GM23248 (cell line): ENCODE measurements at regions not wholly inside any gene's neighbourhood (a gene's known extent, or its start where the extent isn't known, plus 50 kb on each side); places are given as distances from the start of the nearest gene placed in this dataset.
A peak's percentile ranks its signal among the peaks of the same experiment; 100 is the strongest.

Experiments used
- DNase-seq: peaks from one replicate; pipeline ENCODE4 v3.0.0-alpha.2; 2015
- H2AFZ ChIP-seq: fragments of 200-600 bp; sonication (generic); 2 replicates; pipeline ENCODE4 v1.6.1; 2016; ENCODE audit warnings: antibody characterized with exemption
- H3F3A ChIP-seq: fragments of 200-600 bp; sonication (generic); 2 replicates; pipeline ENCODE4 v1.6.1; 2016; ENCODE audit warnings: mild to moderate bottlenecking, antibody characterized with exemption, mixed run types; ENCODE audit not compliant: insufficient read depth
- H3K27ac ChIP-seq: fragments of 200-600 bp; sonication (generic); 2 replicates; pipeline ENCODE4 v1.5.1; 2016; ENCODE audit warnings: mild to moderate bottlenecking
- H3K27me3 ChIP-seq: fragments of 200-600 bp; sonication (generic); replicated peaks from 2 replicates; pipeline ENCODE4 v1.6.1; 2016; ENCODE audit warnings: mild to moderate bottlenecking; ENCODE audit not compliant: insufficient read depth
- H3K36me3 ChIP-seq: fragments of 200-600 bp; sonication (generic); 2 replicates; pipeline ENCODE4 v1.6.1; 2016; ENCODE audit warnings: low read depth, mild to moderate bottlenecking
- H3K4me1 ChIP-seq: fragments of 200-600 bp; sonication (generic); 2 replicates; pipeline ENCODE4 v1.6.1; 2016; ENCODE audit warnings: mild to moderate bottlenecking; ENCODE audit not compliant: insufficient read depth
- H3K4me2 ChIP-seq: fragments of 200-600 bp; sonication (generic); one replicate; pipeline ENCODE4 v1.6.1; 2016; ENCODE audit warnings: mild to moderate bottlenecking; ENCODE audit not compliant: unreplicated experiment
- H3K4me3 ChIP-seq: fragments of 200-600 bp; sonication (generic); 2 replicates; pipeline ENCODE4 v1.5.1; 2016; ENCODE audit warnings: mild to moderate bottlenecking
- H3K79me2 ChIP-seq: fragments of 200-600 bp; sonication (generic); 2 replicates; pipeline ENCODE4 v1.6.1; 2016; ENCODE audit warnings: mild to moderate bottlenecking; ENCODE audit not compliant: insufficient read depth
- H3K9ac ChIP-seq: fragments of 200-600 bp; sonication (generic); 2 replicates; pipeline ENCODE4 v1.6.1; 2016; ENCODE audit warnings: mild to moderate bottlenecking
- H3K9me2 ChIP-seq: fragments of 200-600 bp; sonication (generic); 2 replicates; pipeline ENCODE4 v1.6.1; 2016; ENCODE audit warnings: mixed run types, mild to moderate bottlenecking, moderate library complexity; ENCODE audit not compliant: insufficient read depth
- H3K9me3 ChIP-seq: fragments of 200-600 bp; sonication (generic); one replicate; pipeline ENCODE4 v1.6.1; 2017; ENCODE audit warnings: low read depth
- H4K20me1 ChIP-seq: fragments of 200-600 bp; sonication (generic); 2 replicates; pipeline ENCODE4 v1.6.0; 2016; ENCODE audit not compliant: insufficient read depth
- EZH2 ChIP-seq: fragments of 200-600 bp; sonication (generic); IDR thresholded peaks from 2 replicates; pipeline ENCODE4 v1.6.1; 2018; ENCODE audit warnings: antibody characterized with exemption, mild to moderate bottlenecking; ENCODE audit not compliant: insufficient read depth, poor library complexity, severe bottlenecking
- EZH2phosphoT487 ChIP-seq: fragments of 200-600 bp; sonication (generic); IDR thresholded peaks from 2 replicates; pipeline ENCODE4 v1.6.1; 2018; ENCODE audit warnings: antibody characterized with exemption, moderate library complexity, mild to moderate bottlenecking, low read depth; ENCODE audit not compliant: insufficient read depth
- WGBS, 2 experiments: methylation state at CpG; one replicate each; pipeline ENCODE4 v1.1.6; 2015 to 2017; ENCODE audit warnings: low lambda C conversion rate in 2 of 2, low coverage in 1 of 2; ENCODE audit errors: missing lambda C conversion rate in 2 of 2; 5-methylcytosine and 5-hydroxymethylcytosine counted together
- in situ Hi-C: fragments of 300-500 bp; cut with MboI; formaldehyde crosslinking; loops from 2 replicates; pipeline ENCODE4 v1.15.0; 2020

DNA sequence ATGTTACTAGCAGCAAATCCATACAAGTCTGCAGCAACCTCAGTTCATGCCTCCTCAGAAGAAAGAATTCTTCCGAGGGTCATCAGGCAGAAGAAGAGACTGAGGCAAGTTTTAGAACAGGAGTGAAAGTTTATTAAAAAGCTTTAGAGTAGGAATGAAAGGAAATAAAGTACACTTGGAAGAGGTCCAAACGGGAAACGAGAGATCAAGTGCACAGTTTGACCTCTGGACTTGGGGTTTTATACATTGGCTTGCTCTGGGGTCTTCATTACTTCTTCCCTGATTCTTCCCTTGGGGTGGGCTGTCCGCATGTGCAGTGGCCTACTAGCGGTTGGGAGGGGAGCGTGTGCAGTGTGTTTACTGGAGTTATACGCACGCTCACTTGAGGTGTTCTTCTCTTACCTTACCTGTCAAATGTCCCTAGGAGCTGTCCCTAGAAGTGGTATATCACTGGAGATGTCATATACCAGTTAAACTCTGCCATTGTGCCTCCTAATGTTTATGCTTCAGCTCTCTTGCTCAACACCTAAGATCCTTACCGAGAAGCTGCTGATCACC lies 372.8 kb upstream of the KITLG start:
- Histone ChIP-seq H3K4me3 (no peak overlapping the region), H3F3A (no peaks in the 10 kb centered on the region), H3K9me2 (no peaks in the 10 kb centered on the region), H3K27ac (no peak overlapping the region), H3K9me3 (no peaks in the 10 kb centered on the region), H3K79me2 (no peaks in the 10 kb centered on the region), H3K4me1 (no peaks in the 10 kb centered on the region), H3K27me3 (no peaks in the 10 kb centered on the region), H2AFZ (no peak overlapping the region), H3K9ac (no peak overlapping the region), H3K4me2 (no peak overlapping the region), H3K36me3 (no peaks in the 10 kb centered on the region), H4K20me1 (no peaks in the 10 kb centered on the region)
- TF ChIP-seq EZH2phosphoT487 (no peak), EZH2 (no peak)
- no peak for DNase-seq
- 88 to 91% methylated on average over 9 of the region's 9 CpGs for WGBS, 2 experiments
- in situ Hi-C loops: no loop called here

DNA sequence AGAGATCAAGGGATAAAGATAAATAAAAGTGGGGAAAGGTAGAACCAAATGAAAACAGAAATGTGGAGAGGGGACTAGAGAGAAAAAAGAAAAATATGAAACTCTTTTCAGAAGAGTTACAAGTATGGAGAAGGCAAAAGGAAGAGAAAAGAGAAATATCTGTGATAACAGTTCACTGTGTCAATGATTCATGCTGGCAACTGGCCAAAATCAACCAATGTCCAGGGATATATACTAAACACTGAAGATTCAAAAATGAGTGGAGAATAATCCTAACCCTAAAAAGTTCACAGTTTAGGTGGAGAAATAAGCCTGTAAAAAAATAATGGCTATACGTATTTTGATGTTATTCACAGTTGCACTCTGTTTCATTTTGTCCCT lies 372.3 kb upstream of the KITLG start:
- WGBS, 2 experiments: 95 to 100% methylated on average over 1 of the region's 1 CpG
- no peak overlapping the region for H3K9ac ChIP-seq
- H3F3A ChIP-seq: peaks cover 2% of the 10 kb centered on the region; the same call in 1 of the 2 replicates
- no peak overlapping the region for H2AFZ ChIP-seq
- H3K9me2 ChIP-seq: no peaks in the 10 kb centered on the region
- no peaks in the 10 kb centered on the region for H3K9me3 ChIP-seq
- TF ChIP-seq EZH2phosphoT487 (no peak), EZH2 (no peak)
- in situ Hi-C loops: no loop called here
- H3K27me3 ChIP-seq: no peaks in the 10 kb centered on the region
- no peak overlapping the region for H3K4me2 ChIP-seq
- H3K4me1 ChIP-seq: 0 out of 2 replicates have a peak, but pooled peaks cover 1% of the 10 kb centered on the region
- H4K20me1 ChIP-seq: no peaks in the 10 kb centered on the region
- no peaks in the 10 kb centered on the region for H3K79me2 ChIP-seq
- H3K4me3 ChIP-seq: no peak overlapping the region
- DNase-seq: peak; percentile 47
- no peaks in the 10 kb centered on the region for H3K36me3 ChIP-seq
- H3K27ac ChIP-seq: no peak overlapping the region

DNA sequence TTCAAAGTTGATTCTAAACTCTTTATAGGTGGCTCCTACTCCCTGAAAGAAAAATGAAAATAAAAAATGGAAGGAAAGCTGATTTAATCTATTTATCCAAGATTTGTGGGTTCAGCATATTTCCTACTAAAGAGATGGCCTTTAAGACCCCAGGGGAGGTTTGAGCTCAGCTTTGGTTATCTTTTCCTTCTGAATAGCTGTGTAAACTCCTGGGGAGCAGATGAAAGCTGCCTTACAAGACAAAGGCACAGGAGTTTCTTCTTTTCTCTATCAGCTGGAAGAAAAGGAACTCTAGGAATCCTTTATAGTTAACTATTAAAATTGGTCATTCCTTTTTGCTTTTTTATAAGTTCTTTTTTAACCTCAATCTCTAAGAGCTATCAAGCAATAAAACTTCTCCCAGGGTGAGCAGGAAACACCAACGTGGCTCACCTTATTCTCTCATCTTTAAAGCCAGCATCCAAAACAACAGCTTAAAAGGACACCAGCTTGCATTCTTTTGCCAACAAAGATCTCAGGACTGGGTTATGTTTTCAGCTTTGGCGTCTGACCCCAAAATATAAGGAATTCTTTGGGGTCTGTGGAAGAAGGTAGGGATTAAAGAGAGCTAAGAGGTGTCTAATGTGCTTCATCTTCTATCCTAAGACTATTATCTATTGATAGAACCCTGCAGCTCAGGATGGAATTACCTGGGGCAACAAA lies 371.7 kb upstream of the KITLG start:
- Histone ChIP-seq H3K36me3 (no peaks in the 10 kb centered on the region), H3K4me2 (no peak overlapping the region)
- 9 to 17% methylated on average over 2 of the region's 2 CpGs for whole genome bisulfite sequencing, 2 experiments

DNA sequence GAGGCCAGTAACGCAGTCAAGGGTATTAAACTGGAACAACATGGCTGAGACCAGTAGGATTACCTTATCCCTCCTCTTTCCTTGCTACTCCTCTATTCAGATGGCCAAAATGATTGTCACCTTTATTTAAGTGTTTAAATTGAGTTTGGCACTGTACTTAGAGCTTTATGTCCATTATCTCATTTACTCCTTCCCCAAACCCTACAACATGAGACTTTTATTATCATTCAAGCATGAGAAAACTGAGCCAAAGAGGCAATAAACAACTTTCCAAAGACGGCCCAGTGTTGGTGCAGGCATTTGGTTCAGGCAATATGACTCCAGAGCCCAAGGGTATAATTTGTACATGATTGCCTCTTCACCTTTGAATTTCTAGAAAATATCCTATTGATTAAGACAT lies 370.9 kb upstream of the KITLG start:
- in situ Hi-C loops: no loop called here
- no peaks in the 10 kb centered on the region for H3K27me3 ChIP-seq
- H3K9me3 ChIP-seq: no peaks in the 10 kb centered on the region
- no peak for DNase-seq
- H2AFZ ChIP-seq: no peak overlapping the region
- no peaks in the 10 kb centered on the region for H4K20me1 ChIP-seq
- peaks cover 16% of the 10 kb centered on the region for H3F3A ChIP-seq
- no peaks in the 10 kb centered on the region for H3K9me2 ChIP-seq
- TF ChIP-seq EZH2 (no peak), EZH2phosphoT487 (no peak)
- no peak overlapping the region for H3K4me2 ChIP-seq
- 54 to 68% methylated on average over 2 of the region's 2 CpGs for WGBS, 2 experiments
- H3K27ac ChIP-seq: no peak overlapping the region
- no peak overlapping the region for H3K9ac ChIP-seq
- no peaks in the 10 kb centered on the region for H3K36me3 ChIP-seq
- peaks cover 15% of the 10 kb centered on the region for H3K4me1 ChIP-seq
- no peaks in the 10 kb centered on the region for H3K79me2 ChIP-seq
- H3K4me3 ChIP-seq: no peak overlapping the region

More for the DNA sequence above, 371.7 kb upstream of the KITLG start:
- no peaks in the 10 kb centered on the region for H3K9me2 ChIP-seq
- H3K9me3 ChIP-seq: no peaks in the 10 kb centered on the region
- no peak for DNase-seq
- TF ChIP-seq EZH2phosphoT487 (no peak), EZH2 (no peak)
- H3K4me1 ChIP-seq: peaks cover 7% of the 10 kb centered on the region
- no peaks in the 10 kb centered on the region for H4K20me1 ChIP-seq
- H3F3A ChIP-seq: peaks cover 8% of the 10 kb centered on the region
- no peaks in the 10 kb centered on the region for H3K27me3 ChIP-seq
- no peak overlapping the region for H3K27ac ChIP-seq
- in situ Hi-C loops: no loop called here
- H3K79me2 ChIP-seq: no peaks in the 10 kb centered on the region
- no peak overlapping the region for H2AFZ ChIP-seq
- no peak overlapping the region for H3K9ac ChIP-seq
- no peak overlapping the region for H3K4me3 ChIP-seq
